ENCODE measurements at regions not wholly inside any gene's neighbourhood (a gene's known extent, or its start where the extent isn't known, plus 50 kb on each side); places are given as distances from the start of the nearest gene placed in this dataset.
A peak's percentile ranks its signal among the peaks of the same experiment; 100 is the strongest.

GRCh38 chr5:5077236-5077635 is 62.9 kb upstream of the ADAMTS16 start:
- FAIRE-seq (no peak), DNase-seq (ENCODE audit: low spot score) (no peak)

DNA sequence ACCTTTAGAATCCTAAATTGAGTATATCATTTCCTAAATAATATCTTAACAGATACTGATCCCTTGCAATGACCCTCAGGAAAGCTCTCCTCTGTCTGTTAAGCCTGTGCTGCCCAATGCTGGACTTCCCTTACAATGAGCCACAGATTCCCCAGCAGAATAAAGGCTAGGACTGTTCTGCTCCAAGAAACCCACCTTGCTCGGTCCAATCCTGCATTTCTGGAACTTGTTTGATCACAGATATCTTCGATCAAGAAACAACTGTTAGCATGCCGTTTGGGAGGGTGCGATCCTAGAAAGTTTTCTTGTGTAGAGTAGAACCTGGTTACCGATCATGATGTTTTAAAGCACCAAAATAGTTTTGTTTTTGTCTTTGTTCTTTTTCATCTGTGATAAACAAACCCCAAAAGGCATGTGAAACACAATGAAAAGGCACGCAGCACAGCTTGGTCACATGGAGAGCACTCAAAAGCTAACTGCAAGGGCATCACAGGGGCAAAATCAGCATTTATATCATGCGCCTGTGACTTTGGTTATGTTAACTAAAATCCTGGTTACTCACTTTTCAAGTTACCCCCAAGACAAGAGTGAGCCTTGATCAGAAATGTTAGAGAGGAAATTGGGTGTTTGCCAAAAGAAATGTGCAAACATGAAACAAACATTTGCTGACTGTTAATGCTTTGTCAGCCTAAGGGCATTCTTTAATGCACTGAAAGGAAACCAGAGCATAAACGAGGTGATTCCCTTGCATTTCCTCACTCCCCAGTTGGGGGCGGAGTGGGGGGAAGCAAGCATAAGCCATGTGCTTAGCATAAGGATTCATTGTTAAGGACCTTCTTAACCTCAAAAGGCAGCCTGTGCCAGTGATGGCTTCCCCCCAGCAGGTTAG is 61.9 kb upstream of the ADAMTS16 start:
- FAIRE-seq = peak; percentile 40

GRCh38 chr5:5079876-5080275 is 60.3 kb upstream of the ADAMTS16 start:
- no peak for FAIRE-seq
- no peak for DNase-seq (ENCODE audit: low spot score)

More for the DNA sequence above, 61.9 kb upstream of the ADAMTS16 start:
- no peak for DNase-seq (ENCODE audit: low spot score)

- DNase-seq (ENCODE audit: low spot score) (no peak), FAIRE-seq (peak; percentile 76)
These were observed 59.3 kb upstream of the ADAMTS16 start for GRCh38 chr5:5080790-5081189.

DNA sequence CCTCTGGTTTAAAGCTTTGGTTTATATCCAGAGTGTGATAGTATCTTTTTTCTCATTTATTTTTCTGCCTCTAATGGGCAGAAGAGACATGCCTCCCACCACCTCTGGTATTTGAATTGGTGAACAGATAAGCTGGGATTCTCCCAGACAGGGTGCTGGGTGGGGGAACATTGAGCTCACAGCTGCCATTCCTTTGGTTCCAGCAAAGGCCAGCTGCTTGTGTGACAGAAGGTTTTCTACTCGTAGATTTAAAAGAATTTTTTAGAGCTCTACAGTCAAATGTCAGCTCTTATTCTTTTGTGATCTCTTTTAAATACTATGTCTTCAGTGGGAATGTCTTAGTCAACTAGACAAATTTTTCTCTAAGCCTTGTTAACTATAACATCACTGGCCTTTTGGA is 54.7 kb upstream of the ADAMTS16 start:
- DNase-seq (ENCODE audit: low spot score) = no peak
- FAIRE-seq = no peak

GRCh38 chr5:5089895-5090649 is 50.1 kb upstream of the ADAMTS16 start:
- FAIRE-seq (no peak), DNase-seq (ENCODE audit: low spot score) (no peak)

Data from urothelium cell line (cell line).